ENCODE measurements at regions not wholly inside any gene's neighbourhood (a gene's known extent, or its start where the extent isn't known, plus 50 kb on each side); places are given as distances from the start of the nearest gene placed in this dataset.

DNA sequence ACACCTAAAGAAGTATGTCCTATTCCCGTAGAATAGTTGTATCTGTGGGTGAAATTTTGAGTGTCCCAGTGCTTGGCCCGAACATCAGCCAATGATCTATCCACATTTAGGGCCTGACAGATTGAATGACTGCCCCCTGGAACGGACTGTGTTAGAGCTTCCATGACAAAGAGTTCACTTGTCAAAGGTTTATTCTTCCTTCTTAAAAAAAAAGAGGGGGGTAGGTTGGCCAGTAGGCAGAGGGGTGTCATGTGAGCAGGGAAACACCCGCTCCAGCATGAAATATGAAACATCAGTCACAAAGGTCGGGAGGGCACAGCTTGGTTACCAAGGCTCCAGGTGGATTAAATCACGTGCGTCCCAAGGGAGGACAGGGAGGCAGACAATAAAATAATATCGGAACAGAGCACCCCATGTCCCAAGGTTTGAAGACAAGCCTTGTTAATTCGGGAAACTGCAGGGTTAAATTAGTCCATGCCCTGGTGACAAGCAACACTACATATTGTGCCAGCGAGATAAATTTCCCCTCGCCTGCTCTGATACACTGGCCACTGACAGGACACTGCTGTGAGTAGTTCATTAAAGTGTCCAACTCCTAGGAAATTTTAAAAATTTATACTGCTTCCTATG lies 401.2 kb downstream of the IRX1 start:
- Mint-ChIP-seq H3K27me3 (ENCODE audit: low read depth, unreplicated experiment) (peaks cover 19% of the 10 kb centered on the region), H3K27ac (ENCODE audit: unreplicated experiment) (no peak overlapping the region), H3K36me3 (ENCODE audit: low read depth, unreplicated experiment) (peaks cover 1% of the 10 kb centered on the region), H3K9me3 (ENCODE audit: unreplicated experiment) (peaks cover 5% of the 10 kb centered on the region), H3K4me1 (ENCODE audit: low read depth, unreplicated experiment) (peaks cover 9% of the 10 kb centered on the region), H3K4me3 (ENCODE audit: unreplicated experiment) (no peak overlapping the region)
- H3K4me2 ChIP-seq (ENCODE audit: low read length) = no peak overlapping the region
- no peak overlapping the region for H3K9ac ChIP-seq (ENCODE audit: low read length)
- H3K9me3 ChIP-seq (ENCODE audit: insufficient read depth, low read depth, low read length) = peaks cover 3% of the 10 kb centered on the region
- FAIRE-seq (no peak), DNase-seq (ENCODE audit: low read depth) (no peak)
- no peaks in the 10 kb centered on the region for H4K20me1 ChIP-seq (ENCODE audit: insufficient read depth, low read length)
- H3K27ac ChIP-seq (ENCODE audit: low read depth, low read length) = no peak overlapping the region
- no peaks in the 10 kb centered on the region for H3K4me1 ChIP-seq (ENCODE audit: insufficient read depth, low read length)
- no peaks in the 10 kb centered on the region for H3K36me3 ChIP-seq (ENCODE audit: insufficient read depth, low read length)
- H3K79me2 ChIP-seq (ENCODE audit: insufficient read depth, low read length) = no peaks in the 10 kb centered on the region
- H2AFZ ChIP-seq (ENCODE audit: low read depth, low read length) = no peak overlapping the region
- H3K27me3 ChIP-seq (ENCODE audit: insufficient read depth, low read length) = no peaks in the 10 kb centered on the region
- H3K4me3 ChIP-seq (ENCODE audit: insufficient read depth, low read depth, low read length) = no peak overlapping the region
- TF ChIP-seq, protein P1, sequence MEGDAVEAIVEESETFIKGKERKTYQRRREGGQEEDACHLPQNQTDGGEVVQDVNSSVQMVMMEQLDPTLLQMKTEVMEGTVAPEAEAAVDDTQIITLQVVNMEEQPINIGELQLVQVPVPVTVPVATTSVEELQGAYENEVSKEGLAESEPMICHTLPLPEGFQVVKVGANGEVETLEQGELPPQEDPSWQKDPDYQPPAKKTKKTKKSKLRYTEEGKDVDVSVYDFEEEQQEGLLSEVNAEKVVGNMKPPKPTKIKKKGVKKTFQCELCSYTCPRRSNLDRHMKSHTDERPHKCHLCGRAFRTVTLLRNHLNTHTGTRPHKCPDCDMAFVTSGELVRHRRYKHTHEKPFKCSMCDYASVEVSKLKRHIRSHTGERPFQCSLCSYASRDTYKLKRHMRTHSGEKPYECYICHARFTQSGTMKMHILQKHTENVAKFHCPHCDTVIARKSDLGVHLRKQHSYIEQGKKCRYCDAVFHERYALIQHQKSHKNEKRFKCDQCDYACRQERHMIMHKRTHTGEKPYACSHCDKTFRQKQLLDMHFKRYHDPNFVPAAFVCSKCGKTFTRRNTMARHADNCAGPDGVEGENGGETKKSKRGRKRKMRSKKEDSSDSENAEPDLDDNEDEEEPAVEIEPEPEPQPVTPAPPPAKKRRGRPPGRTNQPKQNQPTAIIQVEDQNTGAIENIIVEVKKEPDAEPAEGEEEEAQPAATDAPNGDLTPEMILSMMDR (IDR thresholded peaks at IDR 0.05; ENCODE audit: insufficient read depth, low read depth, low read length) = no peak
- TF ChIP-seq EZH2 (IDR thresholded peaks at IDR 0.05; ENCODE audit: insufficient read depth, low read length) = no peak

DNA sequence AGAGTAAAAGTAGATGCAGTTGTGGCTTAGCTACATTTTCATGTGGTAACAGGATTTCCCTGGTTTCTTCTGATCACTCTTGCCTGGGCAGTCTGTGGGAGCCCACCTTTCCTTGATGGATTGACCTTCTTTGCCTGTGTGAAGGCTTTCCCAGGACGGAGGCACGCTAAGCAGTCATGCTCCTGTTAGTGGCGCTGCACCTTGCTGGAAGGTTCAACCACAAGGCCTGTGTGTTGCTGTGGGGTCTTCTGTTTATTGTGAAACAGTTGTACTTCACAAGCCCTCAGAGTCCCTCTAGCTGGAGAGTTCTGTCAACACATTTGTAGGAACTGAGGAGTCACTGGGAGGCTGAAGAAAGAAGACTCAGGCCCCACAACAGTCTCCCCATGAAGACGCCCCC lies 402.0 kb downstream of the IRX1 start:
- TF ChIP-seq, protein P1 (IDR thresholded peaks at IDR 0.05; ENCODE audit: insufficient read depth, low read depth, low read length) = no peak
- TF ChIP-seq EZH2 (IDR thresholded peaks at IDR 0.05; ENCODE audit: insufficient read depth, low read length) = no peak
- H4K20me1 ChIP-seq (ENCODE audit: insufficient read depth, low read length) = no peaks in the 10 kb centered on the region
- DNase-seq (ENCODE audit: low read depth) (no peak), FAIRE-seq (no peak)
- Mint-ChIP-seq H3K9me3 (ENCODE audit: unreplicated experiment) (peaks cover 5% of the 10 kb centered on the region), H3K4me1 (ENCODE audit: low read depth, unreplicated experiment) (peaks cover 9% of the 10 kb centered on the region), H3K27ac (ENCODE audit: unreplicated experiment) (no peak overlapping the region), H3K36me3 (ENCODE audit: low read depth, unreplicated experiment) (peaks cover 1% of the 10 kb centered on the region), H3K27me3 (ENCODE audit: low read depth, unreplicated experiment) (peaks cover 19% of the 10 kb centered on the region), H3K4me3 (ENCODE audit: unreplicated experiment) (no peak overlapping the region)
- H3K4me1 ChIP-seq (ENCODE audit: insufficient read depth, low read length) = no peaks in the 10 kb centered on the region
- no peaks in the 10 kb centered on the region for H3K79me2 ChIP-seq (ENCODE audit: insufficient read depth, low read length)
- no peak overlapping the region for H3K27ac ChIP-seq (ENCODE audit: low read depth, low read length)
- no peaks in the 10 kb centered on the region for H3K27me3 ChIP-seq (ENCODE audit: insufficient read depth, low read length)
- H3K9ac ChIP-seq (ENCODE audit: low read length) = no peak overlapping the region
- H2AFZ ChIP-seq (ENCODE audit: low read depth, low read length) = no peak overlapping the region
- H3K36me3 ChIP-seq (ENCODE audit: insufficient read depth, low read length) = no peaks in the 10 kb centered on the region
- H3K4me3 ChIP-seq (ENCODE audit: insufficient read depth, low read depth, low read length) = no peak overlapping the region
- H3K9me3 ChIP-seq (ENCODE audit: insufficient read depth, low read depth, low read length) = no peaks in the 10 kb centered on the region
- no peak overlapping the region for H3K4me2 ChIP-seq (ENCODE audit: low read length)

DNA sequence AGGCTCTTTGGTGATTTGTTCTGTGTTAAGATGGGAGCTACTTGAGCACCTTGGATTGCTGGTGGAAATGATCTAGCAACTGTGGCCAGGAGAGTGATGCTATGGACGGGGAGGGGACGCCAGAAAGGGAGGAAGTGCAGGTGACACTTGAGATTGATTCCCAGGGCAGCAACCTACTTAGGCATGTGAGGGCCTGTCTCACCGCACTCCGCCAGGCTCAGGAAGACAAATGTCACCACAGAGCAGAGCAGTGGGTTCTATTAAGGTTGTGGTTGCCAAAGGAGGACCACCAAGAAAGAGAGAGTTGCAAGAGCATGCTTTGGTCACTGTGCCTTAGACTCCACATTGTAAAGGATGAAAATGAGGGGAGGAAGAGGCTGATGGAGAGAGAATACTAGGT lies 404.3 kb downstream of the IRX1 start:
- H3K4me1 Mint-ChIP-seq (ENCODE audit: low read depth, unreplicated experiment) = no peaks in the 10 kb centered on the region
- no peaks in the 10 kb centered on the region for H3K4me1 ChIP-seq (ENCODE audit: insufficient read depth, low read length)

More for the DNA sequence above, 404.3 kb downstream of the IRX1 start:
- no peak overlapping the region for H3K4me2 ChIP-seq (ENCODE audit: low read length)
- H3K36me3 Mint-ChIP-seq (ENCODE audit: low read depth, unreplicated experiment) = no peaks in the 10 kb centered on the region
- H3K36me3 ChIP-seq (ENCODE audit: insufficient read depth, low read length) = no peaks in the 10 kb centered on the region
- no peak overlapping the region for H3K4me3 Mint-ChIP-seq (ENCODE audit: unreplicated experiment)
- no peak for DNase-seq (ENCODE audit: low read depth)
- no peak overlapping the region for H3K9ac ChIP-seq (ENCODE audit: low read length)
- H3K27ac ChIP-seq (ENCODE audit: low read depth, low read length) = no peak overlapping the region
- H3K79me2 ChIP-seq (ENCODE audit: insufficient read depth, low read length) = no peaks in the 10 kb centered on the region
- no peak overlapping the region for H3K4me3 ChIP-seq (ENCODE audit: insufficient read depth, low read depth, low read length)
- H4K20me1 ChIP-seq (ENCODE audit: insufficient read depth, low read length) = no peaks in the 10 kb centered on the region
- no peak overlapping the region for H3K27ac Mint-ChIP-seq (ENCODE audit: unreplicated experiment)
- no peak overlapping the region for H2AFZ ChIP-seq (ENCODE audit: low read depth, low read length)
- peaks cover 22% of the 10 kb centered on the region for H3K27me3 Mint-ChIP-seq (ENCODE audit: low read depth, unreplicated experiment)
- peaks cover 5% of the 10 kb centered on the region for H3K9me3 Mint-ChIP-seq (ENCODE audit: unreplicated experiment)
- TF ChIP-seq EZH2 (IDR thresholded peaks at IDR 0.05; ENCODE audit: insufficient read depth, low read length) = no peak
- TF ChIP-seq, protein P1 (IDR thresholded peaks at IDR 0.05; ENCODE audit: insufficient read depth, low read depth, low read length) = no peak
- H3K9me3 ChIP-seq (ENCODE audit: insufficient read depth, low read depth, low read length) = peaks cover 2% of the 10 kb centered on the region
- H3K27me3 ChIP-seq (ENCODE audit: insufficient read depth, low read length) = no peaks in the 10 kb centered on the region
- no peak for FAIRE-seq
